LHCN-M2 (cell line): ENCODE measurements at regions not wholly inside any gene's neighbourhood (a gene's known extent, or its start where the extent isn't known, plus 50 kb on each side); places are given as distances from the start of the nearest gene placed in this dataset.
"Not testable (repeated sequence)": the region's sequence is repeated elsewhere in the genome, so short reads cannot be mapped to it uniquely, and the experiment has no call there.

Source experiments
- DNase-seq: peaks from one replicate; pipeline ENCODE4 v3.0.0-alpha.2; 2012; ENCODE audit warnings: low read depth

DNA sequence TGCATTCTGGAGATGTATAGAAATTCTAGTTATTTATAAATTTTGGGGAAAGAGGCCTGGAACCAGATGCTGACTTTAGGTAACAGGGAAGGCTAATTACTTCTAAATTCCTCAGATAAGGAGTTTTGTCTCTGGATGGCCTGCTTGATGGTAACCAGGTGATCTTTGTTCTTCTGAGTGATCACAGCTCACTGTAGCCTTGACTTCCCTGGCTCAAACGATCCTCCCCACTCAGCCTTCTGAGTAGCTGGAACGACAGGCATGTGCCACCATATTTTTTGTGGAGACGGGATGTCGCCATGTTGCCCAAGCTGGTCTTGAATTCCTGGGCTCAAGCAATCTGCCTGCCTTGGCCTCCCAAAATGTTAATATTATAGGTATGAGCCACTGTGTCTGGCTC, 54.4 kb upstream of the MSH6 start:
- DNase-seq: no peak

DNA sequence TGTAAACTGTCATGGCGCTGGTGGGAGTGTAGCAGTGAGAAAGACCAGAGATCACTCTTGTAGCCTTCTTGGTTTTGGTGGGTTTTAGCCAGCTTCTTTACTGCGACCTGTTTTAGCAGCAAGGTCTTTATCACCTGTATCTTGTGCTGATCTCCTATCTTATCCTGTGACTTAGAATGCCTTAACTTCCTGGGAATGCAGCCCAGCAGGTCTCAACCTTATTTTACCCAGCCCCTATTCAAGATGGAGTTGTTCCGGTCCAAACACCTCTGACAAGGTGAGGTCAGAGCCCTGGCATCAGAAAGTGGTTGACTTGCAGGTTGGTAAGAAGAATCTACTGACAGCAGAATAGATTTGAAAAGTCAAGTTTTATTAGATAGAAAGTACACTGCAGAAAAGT, 55.0 kb upstream of the MSH6 start:
- no peak for DNase-seq

DNA sequence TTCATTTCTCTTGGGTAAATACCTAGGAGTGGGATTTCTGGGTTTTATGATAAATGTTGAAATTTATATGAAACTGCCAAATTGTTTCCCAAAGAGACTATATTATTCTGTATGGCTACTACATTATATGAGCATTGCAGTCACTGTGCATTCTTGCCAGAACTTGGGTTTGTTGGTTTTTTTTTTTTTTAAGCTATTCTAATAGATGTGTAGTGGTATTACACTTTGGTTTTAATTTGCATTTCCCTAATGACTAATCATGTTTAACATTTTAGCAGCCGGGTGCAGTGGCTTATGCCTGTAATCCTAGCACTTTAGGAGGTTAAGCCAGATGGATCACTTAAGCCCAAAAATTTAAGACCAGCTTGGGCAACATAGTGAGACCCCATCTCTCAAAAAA, 56.0 kb upstream of the MSH6 start:
- DNase-seq: not testable (repeated sequence)

DNA sequence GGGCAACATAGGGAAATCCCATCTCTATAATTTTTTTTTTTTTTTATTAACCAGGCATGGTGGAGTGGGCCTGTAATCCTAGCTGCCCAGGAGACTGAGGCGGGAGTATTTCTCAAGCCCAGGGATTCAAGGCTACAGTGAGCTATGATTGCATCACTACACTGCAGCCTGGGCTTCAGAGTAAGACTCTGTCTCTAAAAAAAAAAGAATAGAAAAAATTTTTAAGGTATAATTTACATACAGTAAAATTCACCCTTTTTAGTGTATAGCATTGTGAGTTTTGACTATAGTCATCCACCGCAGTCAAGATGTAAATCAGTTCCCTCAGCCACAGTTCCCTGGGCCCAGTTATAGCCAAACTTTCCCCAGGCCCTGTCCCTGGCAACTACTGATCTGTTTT, 57.1 kb upstream of the MSH6 start:
- no peak for DNase-seq

DNA sequence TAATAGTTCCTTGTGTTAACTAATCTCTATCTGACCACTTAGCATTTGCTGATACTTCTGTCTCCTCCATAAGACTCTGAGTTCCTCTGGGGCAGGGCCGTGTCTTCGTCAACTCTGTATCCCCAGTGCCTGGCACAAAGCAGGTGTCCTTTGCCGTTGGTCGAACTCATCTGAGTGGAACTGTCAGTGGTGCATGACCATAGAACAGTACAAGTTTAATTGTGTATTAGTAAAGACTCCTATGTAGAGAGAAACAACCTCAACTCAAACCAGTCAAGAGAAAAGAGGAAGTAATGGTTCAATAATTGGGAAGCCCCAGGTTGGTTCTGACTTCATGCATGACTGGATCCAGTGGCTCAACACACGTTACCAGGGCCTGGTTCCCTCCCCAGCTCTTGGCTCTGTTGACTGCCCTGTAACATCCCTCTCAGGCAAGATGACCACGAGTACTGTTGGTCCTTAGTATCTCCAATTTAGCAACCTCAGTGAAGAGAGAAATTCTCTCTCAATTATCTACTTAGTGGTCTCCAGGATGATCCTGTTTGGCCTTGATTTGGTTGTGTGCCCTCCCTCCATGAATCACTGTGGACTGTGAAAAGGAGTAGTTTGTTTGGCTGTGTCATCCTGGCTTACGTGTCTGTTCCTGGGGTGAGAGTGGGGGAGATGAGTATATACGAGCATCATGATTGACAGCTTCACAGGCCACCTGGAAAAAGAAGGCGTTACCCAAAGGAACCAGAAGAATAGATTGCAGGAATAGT, 58.5 kb upstream of the MSH6 start:
- DNase-seq: peak; percentile 7

DNA sequence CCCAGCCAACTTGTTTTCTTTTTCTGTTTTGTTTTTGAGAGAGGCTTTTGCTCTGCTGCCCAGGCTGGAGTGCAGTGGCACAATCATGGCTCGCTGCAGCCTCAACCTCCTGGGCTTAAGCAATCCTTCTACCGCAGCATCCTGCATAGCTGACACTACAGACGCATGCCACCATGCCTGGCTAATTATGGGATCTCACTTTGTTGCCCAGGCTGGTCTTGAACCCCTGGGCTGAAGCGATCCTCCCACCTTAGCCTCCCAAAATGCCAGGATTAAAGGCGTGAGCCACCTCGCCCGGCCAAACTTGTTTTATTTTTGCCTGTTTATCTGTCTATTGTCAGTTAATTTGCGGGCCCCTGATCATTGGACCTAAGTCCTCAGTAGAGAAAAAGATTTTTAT, 61.6 kb upstream of the MSH6 start:
- DNase-seq: no peak

DNA sequence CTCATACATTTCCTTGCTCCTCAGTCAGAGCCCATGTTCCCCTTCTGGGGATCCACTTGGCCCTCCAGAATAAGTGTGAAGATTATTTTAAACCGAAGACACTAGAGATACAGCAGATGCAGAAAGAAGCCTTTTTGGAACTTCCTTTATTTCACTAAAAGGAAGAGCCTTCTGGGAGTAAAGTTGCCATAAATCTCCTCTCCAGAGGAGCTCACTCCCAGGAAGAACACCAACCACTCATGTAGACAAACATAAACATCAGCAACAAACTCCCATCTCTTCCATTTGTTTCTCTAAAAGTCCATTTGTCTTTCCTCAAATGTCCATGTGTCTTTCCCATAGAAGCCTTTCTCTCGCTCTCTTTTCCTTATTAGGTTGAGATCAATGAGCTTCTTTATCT, 62.4 kb upstream of the MSH6 start:
- DNase-seq: no peak

DNA sequence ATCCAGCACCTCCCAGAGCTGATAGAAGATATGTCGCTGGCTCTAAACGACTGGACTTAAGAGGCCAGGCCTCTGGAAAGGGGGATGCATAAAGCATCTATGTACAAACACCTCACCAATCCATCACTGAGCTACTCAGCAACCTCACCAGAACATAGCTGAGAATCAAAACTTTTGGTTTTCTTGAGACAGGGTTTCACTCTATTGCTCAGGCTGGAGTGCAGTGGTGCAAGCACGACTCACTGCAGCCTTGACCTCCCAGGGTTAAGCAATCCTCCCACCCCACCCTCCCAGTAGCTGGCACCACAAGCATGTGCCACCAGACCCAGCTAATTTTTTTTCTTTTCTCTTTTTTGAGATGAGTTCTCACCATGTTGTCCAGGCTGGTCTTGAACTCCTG, 62.9 kb upstream of the MSH6 start:
- no peak for DNase-seq

DNA sequence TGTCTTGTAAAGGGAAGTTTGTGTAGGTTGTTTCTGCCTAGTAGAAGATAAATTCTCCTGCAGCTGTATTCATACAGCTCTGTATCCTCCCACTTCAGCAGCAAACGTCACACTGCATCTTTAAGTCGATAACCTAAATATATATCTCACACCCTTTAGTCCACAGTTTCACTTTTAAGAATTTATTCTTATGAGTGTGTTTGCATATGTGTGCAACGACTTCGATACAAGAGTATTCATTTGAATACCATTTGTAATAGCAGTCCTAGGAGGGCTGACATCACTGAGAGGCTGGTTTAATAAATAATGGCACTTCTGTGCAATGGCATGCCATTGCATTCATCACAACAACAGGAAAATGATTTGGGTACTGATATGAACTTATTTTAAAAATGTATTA, 63.8 kb upstream of the MSH6 start:
- no peak for DNase-seq

DNA sequence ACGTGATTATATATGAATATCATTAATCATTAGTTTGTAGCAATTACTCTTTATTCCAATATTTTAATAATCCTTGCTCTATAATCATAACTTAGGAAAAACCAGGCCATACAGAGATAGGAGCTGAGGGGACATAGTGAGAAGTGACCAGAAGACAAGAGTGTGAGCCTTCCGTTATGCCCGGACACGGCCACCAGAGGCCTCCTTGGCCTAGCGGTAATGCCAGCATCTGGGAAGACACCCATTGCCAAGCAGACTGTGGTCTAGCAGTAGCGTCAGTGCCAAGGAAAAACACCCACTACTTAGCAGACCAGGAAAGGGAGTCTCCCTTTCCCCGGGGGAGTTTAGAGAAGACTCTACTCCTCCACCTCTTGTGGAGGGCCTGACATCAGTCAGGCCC, 66.6 kb upstream of the MSH6 start:
- not testable (repeated sequence) for DNase-seq

DNA sequence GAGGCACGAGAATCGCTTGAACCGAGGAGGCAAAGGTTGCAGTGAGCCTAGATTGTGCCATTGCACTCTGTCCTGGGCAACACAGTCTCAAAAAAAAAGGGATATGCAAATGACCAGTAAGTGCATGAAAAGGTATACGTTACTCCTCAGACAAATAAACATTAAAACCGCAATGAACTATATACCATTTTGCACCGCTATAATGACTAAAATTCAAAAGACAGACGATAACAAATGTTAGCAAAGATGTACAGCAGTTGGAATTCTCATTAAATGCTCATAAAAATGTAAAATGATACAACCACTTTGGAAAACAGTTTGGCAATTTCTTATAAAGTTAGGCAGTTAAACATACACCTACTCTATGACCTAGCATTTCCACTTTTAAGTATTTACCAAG, 67.4 kb upstream of the MSH6 start:
- DNase-seq: no peak

DNA sequence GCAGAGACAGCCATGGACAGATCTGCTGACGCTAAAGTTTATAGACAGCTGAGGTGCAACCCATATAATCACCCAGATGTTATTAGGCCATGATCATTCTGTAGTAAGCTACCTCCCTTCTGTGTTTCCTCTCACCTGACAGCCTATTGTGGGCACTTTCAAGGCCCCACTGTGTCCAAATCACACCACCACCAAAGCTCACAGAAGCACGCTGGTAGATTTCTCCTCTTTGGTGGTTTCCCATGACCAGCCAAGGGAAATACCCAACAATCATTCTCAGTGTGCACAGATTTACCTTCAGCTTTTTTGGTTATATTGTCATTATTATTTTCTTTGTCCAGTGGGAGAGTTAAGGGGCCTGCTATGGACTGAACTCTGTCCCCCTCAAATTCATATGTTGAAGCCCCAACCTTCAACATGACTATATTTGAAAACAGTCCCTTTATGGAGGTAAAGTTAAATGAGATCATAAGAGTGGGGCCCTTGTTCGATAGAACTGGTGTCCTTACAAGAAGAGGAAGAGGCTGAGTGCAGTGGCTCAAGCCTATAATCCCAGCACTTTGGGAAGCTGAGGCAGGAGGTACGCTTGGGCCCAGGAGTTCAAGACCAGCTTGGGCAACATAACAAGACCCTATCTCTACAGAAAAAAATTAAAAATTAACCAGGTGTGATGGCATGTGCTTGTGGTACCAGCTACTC, 74.0 kb upstream of the MSH6 start:
- DNase-seq: no peak

DNA sequence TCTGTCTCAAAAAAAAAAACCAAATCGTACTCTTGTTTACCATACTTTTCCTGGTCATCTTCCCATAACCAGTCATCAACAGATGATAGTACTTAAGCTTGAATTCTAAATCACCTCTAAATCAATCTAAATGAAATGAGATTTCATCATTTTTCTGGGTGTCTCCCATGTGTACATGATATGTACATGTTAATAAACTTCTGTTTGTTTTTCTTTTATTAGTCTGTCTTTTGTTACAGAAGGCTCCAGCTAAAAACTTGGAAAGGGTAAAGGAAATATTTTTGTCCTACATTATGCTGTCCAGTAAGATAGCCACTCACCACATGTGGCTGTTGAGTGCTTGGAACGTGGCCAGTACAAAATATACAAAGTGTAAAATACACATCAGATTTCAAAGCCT, 78.7 kb upstream of the MSH6 start:
- DNase-seq: no peak

DNA sequence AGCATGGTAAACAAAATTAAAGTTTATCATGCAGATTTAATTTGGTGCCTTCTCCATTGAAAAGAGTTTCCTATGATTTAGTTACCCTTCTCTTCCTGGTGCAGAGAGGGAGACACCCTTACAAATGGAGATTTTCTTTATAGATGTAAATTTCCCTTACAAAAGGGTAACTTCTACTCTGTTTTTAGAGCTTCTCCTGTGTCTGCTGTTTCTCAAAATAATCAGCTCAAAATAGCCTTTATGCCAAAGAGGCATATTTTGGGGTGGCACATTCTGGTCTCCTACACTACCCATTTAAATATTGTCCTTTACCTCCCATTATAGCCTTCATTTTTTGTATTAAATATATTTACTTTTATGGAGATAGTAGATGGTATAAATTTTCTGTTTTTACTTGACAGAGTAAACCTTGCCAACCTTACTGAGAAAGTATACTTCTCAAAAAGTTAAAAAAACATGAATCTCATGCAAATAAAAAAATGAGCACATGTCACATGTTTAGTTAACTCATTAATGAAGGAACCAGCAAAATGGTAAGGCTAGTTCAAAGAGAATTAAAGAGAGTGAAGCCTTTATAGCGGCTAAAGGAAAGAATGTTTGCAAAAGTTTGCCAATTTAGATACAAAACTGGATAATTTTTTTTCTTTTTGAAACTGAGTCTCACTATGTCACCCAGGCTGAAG, 83.3 kb upstream of the MSH6 start:
- no peak for DNase-seq

DNA sequence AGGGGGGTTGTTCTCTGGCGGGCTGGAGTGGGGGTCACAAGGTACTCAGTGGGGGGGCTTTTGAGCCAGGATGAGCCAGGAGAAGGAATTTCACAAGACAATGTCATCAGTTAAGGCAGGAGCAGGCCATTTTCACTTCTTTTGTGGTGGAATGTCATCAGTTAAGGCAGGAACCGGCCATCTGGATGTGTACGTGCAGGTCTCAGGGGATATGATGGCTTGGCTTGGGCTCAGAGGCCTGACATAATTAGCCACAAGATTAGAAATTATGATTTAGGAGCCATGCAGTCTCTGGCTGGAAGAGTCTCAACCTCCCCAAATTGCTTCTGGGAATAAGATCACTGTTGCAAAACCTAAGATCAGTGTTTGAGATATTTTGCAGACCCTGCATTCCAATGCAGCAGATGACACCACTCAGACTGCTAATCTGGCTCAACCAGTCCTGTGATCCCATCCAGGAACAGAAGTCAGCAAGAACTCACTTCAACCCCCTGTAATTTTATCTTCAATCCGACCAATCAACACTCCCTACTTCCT, 84.4 kb upstream of the MSH6 start:
- DNase-seq: not testable (repeated sequence)

DNA sequence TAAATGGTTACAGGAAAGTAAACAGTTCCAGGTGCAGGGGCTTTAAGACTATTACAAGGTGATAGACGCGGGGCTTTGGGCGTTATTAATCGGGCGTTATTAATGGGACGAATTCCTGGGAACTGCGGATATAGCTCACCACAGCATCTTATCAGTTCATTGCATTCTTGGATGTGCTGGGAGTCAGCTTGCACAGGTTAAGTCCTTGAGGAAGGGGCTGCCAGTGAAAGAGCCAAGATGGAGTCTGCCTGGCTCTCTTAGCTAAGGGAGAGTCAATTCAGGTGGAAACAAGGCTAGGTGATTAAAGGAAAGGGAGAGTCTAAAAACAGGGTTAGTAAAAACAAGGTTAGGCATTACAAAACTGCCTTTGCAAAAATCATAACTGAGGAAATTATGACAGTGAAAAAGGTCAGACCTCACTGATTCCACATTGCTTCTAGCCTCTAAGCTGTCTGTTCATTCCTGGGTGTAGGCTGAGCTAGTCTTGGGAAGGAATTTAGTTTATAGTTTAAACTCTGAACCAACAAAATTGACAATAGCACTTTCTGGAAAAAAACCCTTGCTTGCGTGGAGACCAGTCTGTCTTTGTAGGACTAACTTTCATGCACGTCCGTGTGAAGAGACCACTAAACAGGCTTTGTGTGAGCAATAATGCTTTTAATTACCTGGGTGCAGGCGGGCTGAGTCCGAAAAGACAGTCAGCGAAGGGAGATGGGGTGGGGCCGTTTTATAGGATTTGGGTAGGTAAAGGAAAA, 85.1 kb upstream of the MSH6 start:
- not testable (repeated sequence) for DNase-seq

DNA sequence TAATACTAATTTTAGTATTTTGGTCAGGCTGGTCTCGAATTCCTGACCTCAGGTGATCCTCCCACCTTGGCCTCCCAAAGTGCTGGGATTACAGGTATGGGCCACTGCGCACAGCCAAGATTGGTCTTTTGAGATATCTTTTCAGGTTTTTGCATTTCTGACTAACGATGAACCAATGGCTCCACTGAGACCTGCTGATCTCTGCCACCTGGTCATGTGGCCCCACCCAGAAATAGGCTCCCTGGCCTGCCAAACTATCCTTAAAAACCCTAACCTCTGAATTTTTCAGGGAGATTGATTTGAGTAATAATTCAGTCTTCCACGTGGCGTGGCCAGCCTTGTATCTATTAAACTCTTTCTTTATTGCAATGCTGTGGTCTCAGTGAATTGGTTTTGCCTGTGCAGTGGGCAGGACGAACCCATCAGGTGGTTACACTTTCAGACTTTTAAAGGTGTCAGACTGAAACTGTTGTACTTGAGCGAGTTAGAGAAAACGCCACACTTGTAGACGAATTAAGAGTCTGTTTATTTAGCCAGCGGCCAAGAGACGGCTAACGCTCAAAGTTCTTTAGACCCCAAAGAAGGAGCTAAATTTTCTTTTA, 85.8 kb upstream of the MSH6 start:
- no peak for DNase-seq

DNA sequence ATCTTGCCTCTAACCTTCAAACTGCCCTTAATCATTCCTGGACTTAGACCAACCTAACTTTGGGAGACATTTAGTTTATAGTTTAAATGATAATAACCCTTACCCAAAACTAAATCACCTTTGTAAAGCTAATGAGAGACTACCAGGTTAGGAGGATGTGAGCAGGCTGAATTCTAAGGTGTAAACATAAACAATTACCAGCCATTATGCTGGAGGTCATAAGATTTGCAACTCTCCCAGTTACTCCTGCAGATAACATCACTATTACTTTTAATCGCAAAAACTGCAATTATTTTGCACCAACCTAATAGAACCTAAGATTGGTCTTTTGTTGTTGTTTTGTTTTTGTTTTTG, 86.5 kb upstream of the MSH6 start:
- no peak for DNase-seq

DNA sequence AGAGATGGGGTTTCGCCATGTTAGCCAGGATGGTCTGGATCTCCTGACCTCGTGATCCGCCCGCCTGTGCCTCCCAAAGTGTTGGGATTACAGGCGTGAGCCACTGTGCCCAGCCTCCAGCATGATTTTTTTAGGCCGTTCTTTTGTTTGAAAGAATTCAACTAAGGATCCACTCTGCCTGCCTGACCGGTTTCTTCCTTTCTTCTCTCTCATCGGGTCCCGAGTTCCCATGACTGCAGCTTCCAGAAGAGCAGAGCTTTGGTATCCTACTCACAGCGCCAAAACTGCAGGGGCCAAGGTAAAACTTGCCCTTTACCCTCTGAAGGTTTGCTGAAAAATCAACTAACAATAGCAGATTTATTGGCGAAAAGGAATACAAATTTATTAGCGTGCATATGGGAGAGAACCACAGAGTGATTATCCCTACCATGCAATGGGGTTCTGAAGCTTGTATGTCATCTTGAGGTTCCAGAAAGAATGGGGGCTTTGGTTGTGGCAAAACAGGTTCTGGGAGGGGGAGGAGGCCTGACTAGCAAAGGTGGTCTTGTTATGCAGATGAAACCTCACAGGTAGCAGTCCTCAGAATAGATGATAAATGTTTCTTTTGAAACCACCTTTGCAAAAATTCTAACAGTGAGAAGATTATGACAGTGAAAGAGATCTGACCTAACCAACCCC, 87.0 kb upstream of the MSH6 start:
- no peak for DNase-seq

DNA sequence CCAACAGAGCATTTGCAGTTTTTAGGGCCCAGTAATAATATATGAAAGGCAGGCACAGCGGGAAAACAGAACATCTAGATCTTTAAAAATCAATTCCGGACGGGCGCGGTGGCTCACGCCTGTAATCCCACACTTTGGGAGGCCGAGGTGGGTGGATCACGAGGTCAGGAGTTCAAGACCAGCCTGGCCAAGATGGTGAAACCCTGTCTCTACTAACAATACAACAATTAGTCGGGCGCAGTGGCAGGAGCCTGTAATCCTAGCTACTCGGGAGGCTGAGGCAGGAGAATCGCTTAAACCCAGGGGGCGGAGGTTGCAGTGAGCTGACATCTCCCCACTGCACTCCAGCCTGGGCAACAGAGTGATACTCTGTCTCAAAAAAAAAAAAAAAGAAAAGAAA, 88.5 kb upstream of the MSH6 start:
- not testable (repeated sequence) for DNase-seq
